Mucosa of descending colon (tissue), 3 donors: ENCODE measurements at regions not wholly inside any gene's neighbourhood (a gene's known extent, or its start where the extent isn't known, plus 50 kb on each side); places are given as distances from the start of the nearest gene placed in this dataset.

Source experiments
- ATAC-seq: fragments of 200-7000 bp; cut with Tn5 transposase; one replicate; pipeline ENCODE4 v1.9.1; 2020; ENCODE audit warnings: mild to moderate bottlenecking, moderate library complexity
- DNase-seq, 3 donors: peaks; one replicate each; pipeline ENCODE4 v3.0.0-alpha.2; 2020
- H3K36me3 ChIP-seq: fragments of 200-600 bp; one replicate; pipeline ENCODE4 v1.8.0; 2021; ENCODE audit warnings: low read depth, mild to moderate bottlenecking
- H3K4me1 ChIP-seq: fragments of 200-600 bp; one replicate; pipeline ENCODE4 v1.8.0; 2021; ENCODE audit warnings: low read depth, mild to moderate bottlenecking
- H3K4me3 ChIP-seq: fragments of 200-600 bp; one replicate; pipeline ENCODE4 v1.8.0; 2021; ENCODE audit warnings: mild to moderate bottlenecking
- H3K9me3 ChIP-seq: fragments of 200-600 bp; one replicate; pipeline ENCODE4 v1.8.0; 2021; ENCODE audit warnings: mild to moderate bottlenecking
- intact Hi-C, 2 donors: fragments of 100-400 bp; cut with DNase I in 1 of 2; cut with micrococcal nuclease in 1 of 2; formaldehyde crosslinking; loops; one replicate each; pipeline versions ENCODE4 v1.11.0 to v1.11.1; 2022; cut with DNase I, micrococcal nuclease
- TF ChIP-seq, protein P1 (sequence below): fragments of 200-600 bp; IDR thresholded peaks from one replicate; pipeline ENCODE4 v1.8.0; 2022; ENCODE audit warnings: antibody characterized with exemption, mild to moderate bottlenecking
- donor health status: DM: no; HTN: no; CAD: no; lungs with moderate emphysema.
- donor health status: DM: no; HTN: no; CAD: no.
- donor health status: DM: no; HTN: yes; CAD: no.

DNA sequence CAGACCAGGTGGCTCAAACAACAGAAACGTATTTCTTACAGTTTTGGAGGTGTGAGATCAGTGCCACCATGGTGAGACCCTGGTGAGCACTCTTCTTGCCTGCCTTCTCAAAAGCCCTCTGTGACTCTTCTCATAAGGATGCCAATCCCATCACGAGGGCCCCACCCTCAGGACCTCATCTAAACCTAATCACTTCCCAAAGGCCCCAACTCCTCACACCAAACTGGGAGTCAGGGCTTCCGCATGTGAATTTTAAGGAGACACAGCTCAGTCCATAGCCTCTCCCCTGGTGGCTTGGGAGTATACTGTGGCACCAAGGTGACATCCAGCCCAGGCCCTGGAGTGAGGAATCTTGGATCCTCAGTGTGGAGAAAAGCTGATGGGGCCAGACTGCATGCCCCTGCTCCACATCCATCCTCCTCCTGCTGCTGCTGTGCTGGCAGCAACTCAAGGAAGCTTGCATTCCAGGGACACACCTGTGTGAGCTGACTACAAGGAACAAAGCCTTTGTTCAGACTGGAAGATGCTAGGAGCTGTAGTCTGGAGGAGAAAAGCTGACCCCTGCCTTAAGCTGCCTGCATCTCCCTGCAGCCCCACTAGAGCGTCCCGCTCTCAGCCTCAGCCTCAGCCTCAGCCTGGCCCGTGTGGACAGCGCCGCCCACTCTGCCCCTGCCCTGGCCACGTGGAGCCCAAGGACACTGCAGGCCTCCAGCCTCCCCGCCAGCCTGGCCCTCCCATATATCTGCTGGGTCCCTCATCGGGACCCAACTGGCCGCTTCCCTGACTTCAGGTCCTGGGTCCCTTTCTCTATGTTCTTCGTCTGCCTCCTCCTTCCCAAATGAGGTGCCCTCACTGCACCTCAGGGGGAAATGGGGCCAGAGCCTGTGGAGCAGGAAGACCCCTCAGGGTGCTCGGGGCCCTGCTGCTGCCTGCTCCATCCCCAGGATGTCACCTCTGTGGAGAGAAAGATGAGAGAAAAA, 87.8 kb upstream of the RAB6C start:
- Histone ChIP-seq H3K9me3 (no peaks in the 10 kb centered on the region), H3K36me3 (no peaks in the 10 kb centered on the region), H3K4me3 (no peak overlapping the region), H3K4me1 (no peaks in the 10 kb centered on the region)
- ATAC-seq (no peak), DNase-seq (no peak)
- TF ChIP-seq, protein P1, sequence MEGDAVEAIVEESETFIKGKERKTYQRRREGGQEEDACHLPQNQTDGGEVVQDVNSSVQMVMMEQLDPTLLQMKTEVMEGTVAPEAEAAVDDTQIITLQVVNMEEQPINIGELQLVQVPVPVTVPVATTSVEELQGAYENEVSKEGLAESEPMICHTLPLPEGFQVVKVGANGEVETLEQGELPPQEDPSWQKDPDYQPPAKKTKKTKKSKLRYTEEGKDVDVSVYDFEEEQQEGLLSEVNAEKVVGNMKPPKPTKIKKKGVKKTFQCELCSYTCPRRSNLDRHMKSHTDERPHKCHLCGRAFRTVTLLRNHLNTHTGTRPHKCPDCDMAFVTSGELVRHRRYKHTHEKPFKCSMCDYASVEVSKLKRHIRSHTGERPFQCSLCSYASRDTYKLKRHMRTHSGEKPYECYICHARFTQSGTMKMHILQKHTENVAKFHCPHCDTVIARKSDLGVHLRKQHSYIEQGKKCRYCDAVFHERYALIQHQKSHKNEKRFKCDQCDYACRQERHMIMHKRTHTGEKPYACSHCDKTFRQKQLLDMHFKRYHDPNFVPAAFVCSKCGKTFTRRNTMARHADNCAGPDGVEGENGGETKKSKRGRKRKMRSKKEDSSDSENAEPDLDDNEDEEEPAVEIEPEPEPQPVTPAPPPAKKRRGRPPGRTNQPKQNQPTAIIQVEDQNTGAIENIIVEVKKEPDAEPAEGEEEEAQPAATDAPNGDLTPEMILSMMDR: no peak
- intact Hi-C loops: no loop called here

GRCh38 chr2:129892360-129892759, 87.1 kb upstream of the RAB6C start:
- Histone ChIP-seq H3K9me3 (no peaks in the 10 kb centered on the region), H3K36me3 (no peaks in the 10 kb centered on the region), H3K4me3 (no peak overlapping the region), H3K4me1 (no peaks in the 10 kb centered on the region)
- DNase-seq: no peak
- TF ChIP-seq, protein P1: no peak
- intact Hi-C loops: no loop called here
- no peak for ATAC-seq

DNA sequence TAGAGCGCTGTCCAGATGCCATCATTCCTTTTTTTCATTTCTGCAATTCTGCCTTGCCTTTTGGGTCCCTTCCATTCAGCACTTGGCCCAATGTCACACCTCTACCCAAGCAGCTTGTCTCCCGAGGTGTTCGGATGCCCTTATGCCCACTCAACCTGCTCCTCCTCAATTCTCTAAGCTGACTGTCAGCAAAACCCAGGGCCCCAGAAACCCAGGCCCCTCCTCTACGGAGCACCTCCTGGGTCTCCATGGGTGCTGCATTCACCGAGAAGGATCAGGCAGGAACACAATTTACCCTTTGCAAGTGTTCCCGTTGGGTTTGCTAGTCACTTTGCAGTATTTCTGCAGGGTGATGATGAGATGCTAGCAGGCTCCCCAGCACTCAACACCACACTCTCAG, 86.7 kb upstream of the RAB6C start:
- intact Hi-C loops: no loop called here
- Histone ChIP-seq H3K9me3 (no peaks in the 10 kb centered on the region), H3K36me3 (no peaks in the 10 kb centered on the region), H3K4me3 (no peak overlapping the region), H3K4me1 (no peaks in the 10 kb centered on the region)
- TF ChIP-seq, protein P1: no peak
- ATAC-seq: no peak
- DNase-seq: no peak

- TF ChIP-seq, protein P1: no peak
- H3K4me1 ChIP-seq: no peaks in the 10 kb centered on the region
- ATAC-seq (no peak), DNase-seq (no peak)
- no peak overlapping the region for H3K4me3 ChIP-seq
- intact Hi-C loops: no loop called here
- H3K36me3 ChIP-seq: no peaks in the 10 kb centered on the region
- H3K9me3 ChIP-seq: no peaks in the 10 kb centered on the region
Observed at GRCh38 chr2:129893244-129893643, 86.2 kb upstream of the RAB6C start.

- Histone ChIP-seq H3K9me3 (no peaks in the 10 kb centered on the region), H3K36me3 (no peaks in the 10 kb centered on the region), H3K4me1 (no peaks in the 10 kb centered on the region), H3K4me3 (no peak overlapping the region)
- intact Hi-C loops: no loop called here
- TF ChIP-seq, protein P1: no peak
- DNase-seq: no peak
- no peak for ATAC-seq
Observed at GRCh38 chr2:129894616-129895015, 84.8 kb upstream of the RAB6C start.
